ENCODE measurements at regions not wholly inside any gene's neighbourhood (a gene's known extent, or its start where the extent isn't known, plus 50 kb on each side); places are given as distances from the start of the nearest gene placed in this dataset.

GRCh38 chr1:29549001-29549400, 312.7 kb downstream of the PTPRU start:
- Histone ChIP-seq H3K27ac (no peak overlapping the region), H3K9me3 (no peaks in the 10 kb centered on the region), H3K4me1 (no peaks in the 10 kb centered on the region), H3K4me2 (no peak overlapping the region), H3K4me3 (no peak overlapping the region)
- TF ChIP-seq RAD21 (conservative IDR thresholded peaks at IDR 0.05 in 1 of 2, IDR thresholded peaks at IDR 0.05 in 1 of 2) (no peak), CTCF (IDR thresholded peaks at IDR 0.05) (no peak), CBX2 (IDR thresholded peaks at IDR 0.05; ENCODE audit: borderline replicate concordance, low read depth) (no peak), BCL3 (IDR thresholded peaks at IDR 0.05) (no peak), BHLHE40 (IDR thresholded peaks at IDR 0.05; ENCODE audit: low read depth, low read length) (no peak), NR3C1 (IDR thresholded peaks at IDR 0.05) (no peak)
- FAIRE-seq (no peak), ATAC-seq (no peak), DNase-seq (ENCODE audit: low read depth in 1 of 2, low spot score in 1 of 2) (no peak)
- 46% methylated on average over 2 of the region's 6 CpGs for WGBS (ENCODE audit: missing lambda C conversion rate)
- POLR2A ChIA-PET, result no interaction called here
- CTCF ChIA-PET, result no interaction called here

- CTCF ChIA-PET, result no interaction called here
- DNase-seq (ENCODE audit: low read depth in 1 of 2, low spot score in 1 of 2) (no peak), ATAC-seq (no peak), FAIRE-seq (no peak)
- no peak overlapping the region for H3K4me2 ChIP-seq
- POLR2A ChIA-PET, result no interaction called here
- TF ChIP-seq EP300 (IDR thresholded peaks at IDR 0.05) (no peak), RARB (CRISPR knock-in tag; IDR thresholded peaks at IDR 0.05) (no peak), RCOR1 (IDR thresholded peaks at IDR 0.05; ENCODE audit: low read depth, low read length) (no peak), HEYL (CRISPR knock-in tag; IDR thresholded peaks at IDR 0.05) (no peak), MAFK (IDR thresholded peaks at IDR 0.05; ENCODE audit: partially characterized antibody) (no peak), ZSCAN20 (CRISPR knock-in tag; IDR thresholded peaks at IDR 0.05) (no peak), HES2 (IDR thresholded peaks at IDR 0.05) (no peak)
- H3K27ac ChIP-seq, result no peak overlapping the region
- 5% methylated on average over 5 of the region's 5 CpGs for WGBS (ENCODE audit: missing lambda C conversion rate)
- H3K9me3 ChIP-seq, result no peaks in the 10 kb centered on the region
- no peak overlapping the region for H3K4me3 ChIP-seq
- no peaks in the 10 kb centered on the region for H3K4me1 ChIP-seq
Observed at GRCh38 chr1:29548091-29548490, 311.8 kb downstream of the PTPRU start.

GRCh38 chr1:29547300-29547699, 311.0 kb downstream of the PTPRU start:
- ATAC-seq, result no peak
- Histone ChIP-seq H3K4me3 (no peak overlapping the region), H3K4me1 (no peaks in the 10 kb centered on the region), H3K27ac (no peak overlapping the region), H3K4me2 (no peak overlapping the region), H3K9me3 (no peaks in the 10 kb centered on the region)
- POLR2A ChIA-PET, result no interaction called here
- WGBS (ENCODE audit: missing lambda C conversion rate), result 52% methylated on average over 5 of the region's 5 CpGs
- CTCF ChIA-PET, result no interaction called here
- TF ChIP-seq NFE2L2 (conservative IDR thresholded peaks at IDR 0.05; ENCODE audit: low read length) (no peak), MAFK (IDR thresholded peaks at IDR 0.05; ENCODE audit: partially characterized antibody) (no peak), PHF8 (IDR thresholded peaks at IDR 0.05; ENCODE audit: borderline replicate concordance, low read depth) (no peak), NPAS2 (CRISPR knock-in tag; IDR thresholded peaks at IDR 0.05; ENCODE audit: borderline replicate concordance) (no peak), MYC (IDR thresholded peaks at IDR 0.05; ENCODE audit: borderline replicate concordance, low read length) (no peak), JUNB (IDR thresholded peaks at IDR 0.05) (no peak), REST (IDR thresholded peaks at IDR 0.05) (no peak), BCL3 (IDR thresholded peaks at IDR 0.05) (no peak), HEYL (CRISPR knock-in tag; IDR thresholded peaks at IDR 0.05) (no peak), RARB (CRISPR knock-in tag; IDR thresholded peaks at IDR 0.05) (no peak), TP53 (CRISPR knock-in tag; IDR thresholded peaks at IDR 0.05) (no peak), FOSL2 (IDR thresholded peaks at IDR 0.05) (no peak), FOSL2 (CRISPR knock-in tag; IDR thresholded peaks at IDR 0.05) (no peak)
- FAIRE-seq, result no peak
- no peak for DNase-seq (ENCODE audit: low read depth in 1 of 2, low spot score in 1 of 2)
